ENCODE measurements at regions not wholly inside any gene's neighbourhood (a gene's known extent, or its start where the extent isn't known, plus 50 kb on each side); places are given as distances from the start of the nearest gene placed in this dataset.

GRCh38 chr5:35443803-35444595 is 173.7 kb upstream of the SPEF2 start:
- no peak for TF ChIP-seq ZNF3 (CRISPR knock-in tag; IDR thresholded peaks at IDR 0.05)
- no peak for TF ChIP-seq GMEB1 (CRISPR knock-in tag; IDR thresholded peaks at IDR 0.05; ENCODE audit: borderline replicate concordance)

Data from HepG2 (cell line).